ENCODE measurements at regions not wholly inside any gene's neighbourhood (a gene's known extent, or its start where the extent isn't known, plus 50 kb on each side); places are given as distances from the start of the nearest gene placed in this dataset.

DNA sequence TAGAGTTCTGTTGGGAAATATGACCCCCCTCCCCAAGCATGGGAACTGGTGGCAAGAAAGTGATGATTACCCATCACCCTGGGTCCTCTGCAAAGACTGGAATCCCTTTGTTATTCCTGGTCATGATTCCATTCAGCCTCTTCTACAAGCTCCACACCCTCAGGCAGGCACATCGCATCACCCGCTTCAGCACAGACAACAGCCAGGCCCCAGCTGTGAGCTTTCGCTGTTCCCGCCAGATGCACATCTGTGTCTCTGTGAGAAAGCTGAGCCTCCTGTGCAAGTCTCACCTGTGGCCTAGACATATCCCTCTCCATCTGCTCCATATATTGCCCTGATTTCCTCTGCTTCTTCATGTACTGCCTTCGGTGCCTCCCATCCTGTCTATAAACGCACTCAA is 368.0 kb upstream of the RAB6C start:
- no peaks in the 10 kb centered on the region for H3K27me3 ChIP-seq
- peaks cover 0 to 3% of the 10 kb centered on the region in 2 donors for H3K9me3 ChIP-seq
- intact Hi-C loops (cut with DNase I), result no loop called here
- H3K36me3 ChIP-seq, result no peaks in the 10 kb centered on the region
- DNase-seq (no peak), ATAC-seq (no peak)
- TF ChIP-seq, protein P1, sequence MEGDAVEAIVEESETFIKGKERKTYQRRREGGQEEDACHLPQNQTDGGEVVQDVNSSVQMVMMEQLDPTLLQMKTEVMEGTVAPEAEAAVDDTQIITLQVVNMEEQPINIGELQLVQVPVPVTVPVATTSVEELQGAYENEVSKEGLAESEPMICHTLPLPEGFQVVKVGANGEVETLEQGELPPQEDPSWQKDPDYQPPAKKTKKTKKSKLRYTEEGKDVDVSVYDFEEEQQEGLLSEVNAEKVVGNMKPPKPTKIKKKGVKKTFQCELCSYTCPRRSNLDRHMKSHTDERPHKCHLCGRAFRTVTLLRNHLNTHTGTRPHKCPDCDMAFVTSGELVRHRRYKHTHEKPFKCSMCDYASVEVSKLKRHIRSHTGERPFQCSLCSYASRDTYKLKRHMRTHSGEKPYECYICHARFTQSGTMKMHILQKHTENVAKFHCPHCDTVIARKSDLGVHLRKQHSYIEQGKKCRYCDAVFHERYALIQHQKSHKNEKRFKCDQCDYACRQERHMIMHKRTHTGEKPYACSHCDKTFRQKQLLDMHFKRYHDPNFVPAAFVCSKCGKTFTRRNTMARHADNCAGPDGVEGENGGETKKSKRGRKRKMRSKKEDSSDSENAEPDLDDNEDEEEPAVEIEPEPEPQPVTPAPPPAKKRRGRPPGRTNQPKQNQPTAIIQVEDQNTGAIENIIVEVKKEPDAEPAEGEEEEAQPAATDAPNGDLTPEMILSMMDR (IDR thresholded peaks at IDR 0.05), result no peak
- no peak overlapping the region for H3K27ac ChIP-seq
- no peaks in the 10 kb centered on the region for H3K4me1 ChIP-seq
- H3K4me3 ChIP-seq, result no peak overlapping the region

DNA sequence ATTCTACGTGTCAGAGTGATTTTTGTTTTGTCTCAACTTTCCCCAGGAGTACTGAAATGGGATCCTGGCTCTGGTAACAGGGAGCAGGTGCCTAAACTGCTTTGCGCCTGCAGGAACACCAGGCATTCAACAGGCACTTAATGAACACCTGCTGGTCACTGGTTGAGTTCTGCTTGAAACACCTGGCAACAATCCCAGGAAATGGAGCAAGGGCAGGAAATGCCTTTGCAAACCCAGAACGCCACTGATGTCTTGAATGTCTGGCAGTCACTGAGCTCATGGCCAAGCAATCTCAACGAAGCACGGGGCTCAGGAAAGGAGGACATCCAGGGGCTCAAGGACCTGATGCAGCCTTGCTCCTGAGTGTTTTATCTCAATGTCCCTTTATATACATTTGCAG is 360.0 kb upstream of the RAB6C start:
- Histone ChIP-seq H3K9me3 (no peaks in the 10 kb centered on the region), H3K36me3 (no peaks in the 10 kb centered on the region), H3K4me3 (no peak overlapping the region), H3K4me1 (no peaks in the 10 kb centered on the region), H3K27me3 (no peaks in the 10 kb centered on the region), H3K27ac (no peak overlapping the region)
- TF ChIP-seq, protein P1 (IDR thresholded peaks at IDR 0.05), result no peak
- DNase-seq, result peak in 1 of 4 donors; percentile 14
- no peak for ATAC-seq
- intact Hi-C loops (cut with DNase I), result no loop called here

DNA sequence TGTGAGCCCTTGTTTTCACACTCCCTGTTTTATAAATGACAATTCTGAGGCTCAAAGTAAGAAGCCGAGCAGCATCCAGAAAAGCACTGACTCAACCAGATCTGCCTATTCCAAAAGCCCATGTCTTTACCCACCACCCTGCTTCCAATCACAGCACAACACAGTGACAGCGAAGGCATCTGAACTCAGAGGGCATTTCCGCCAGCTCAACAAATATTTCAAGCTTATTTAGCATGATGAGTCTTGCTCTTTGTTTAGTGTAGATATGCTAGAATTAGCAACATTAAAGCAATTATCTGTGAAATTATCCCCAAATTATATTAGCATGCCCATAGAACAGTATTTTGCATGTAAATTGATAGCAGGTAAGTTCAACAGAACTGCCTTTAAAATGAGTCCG is 359.1 kb upstream of the RAB6C start:
- intact Hi-C loops (cut with DNase I), result no loop called here
- Histone ChIP-seq H3K27me3 (no peaks in the 10 kb centered on the region), H3K4me3 (no peak overlapping the region), H3K27ac (no peak overlapping the region), H3K4me1 (no peaks in the 10 kb centered on the region), H3K9me3 (no peaks in the 10 kb centered on the region), H3K36me3 (no peaks in the 10 kb centered on the region)
- TF ChIP-seq, protein P1 (IDR thresholded peaks at IDR 0.05), result no peak
- DNase-seq (no peak), ATAC-seq (no peak)

DNA sequence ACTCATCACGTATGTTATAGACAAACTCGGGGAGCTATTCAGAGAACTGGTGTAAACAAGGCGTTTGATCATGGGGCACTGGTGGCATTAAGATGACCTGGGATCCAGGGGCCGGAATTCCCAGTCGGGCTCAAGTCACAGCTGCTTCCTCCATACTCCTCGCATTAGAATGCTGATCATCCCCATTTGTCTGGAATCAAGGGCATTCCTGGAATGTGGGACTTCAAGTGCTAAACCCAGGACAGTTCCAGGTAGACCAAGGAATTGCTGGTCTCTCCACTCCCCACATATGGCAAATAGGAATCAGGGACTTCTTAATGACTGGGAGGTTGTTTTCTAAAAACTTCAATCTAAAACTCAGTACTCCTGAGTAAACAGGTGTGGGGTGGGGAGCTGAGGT is 355.7 kb upstream of the RAB6C start:
- no peak overlapping the region for H3K4me3 ChIP-seq
- no peaks in the 10 kb centered on the region for H3K36me3 ChIP-seq
- H3K27me3 ChIP-seq, result no peaks in the 10 kb centered on the region
- DNase-seq (no peak), ATAC-seq (no peak)
- no peaks in the 10 kb centered on the region for H3K4me1 ChIP-seq
- H3K27ac ChIP-seq, result no peak overlapping the region
- intact Hi-C loops (cut with DNase I), result no loop called here
- TF ChIP-seq, protein P1 (IDR thresholded peaks at IDR 0.05), result no peak
- peaks cover 0 to 3% of the 10 kb centered on the region in 2 donors for H3K9me3 ChIP-seq

DNA sequence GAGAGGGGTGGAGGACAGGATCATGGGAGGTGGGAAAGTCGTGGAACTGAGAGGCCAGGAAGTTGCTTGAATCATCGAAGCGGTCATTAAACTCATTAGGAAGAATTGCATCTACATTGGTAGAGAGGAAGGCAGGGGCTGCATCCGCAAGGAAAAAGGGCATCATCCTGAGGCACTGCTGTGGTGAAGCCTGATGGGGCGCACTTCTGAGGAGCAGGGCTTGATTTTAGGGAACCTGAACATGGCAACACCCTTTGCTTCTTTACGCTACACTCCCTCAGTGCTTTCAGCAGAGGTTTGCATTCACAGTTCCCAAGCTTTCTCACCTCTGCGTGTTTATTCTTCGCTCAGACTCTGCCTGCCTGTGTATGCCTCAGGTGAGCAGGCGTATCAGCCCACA is 352.0 kb upstream of the RAB6C start:
- Histone ChIP-seq H3K4me3 (no peak overlapping the region), H3K9me3 (peaks cover 0 to 3% of the 10 kb centered on the region in 2 donors), H3K27ac (no peak overlapping the region), H3K4me1 (no peaks in the 10 kb centered on the region), H3K27me3 (no peaks in the 10 kb centered on the region), H3K36me3 (no peaks in the 10 kb centered on the region)
- intact Hi-C loops (cut with DNase I), result no loop called here
- DNase-seq, result no peak
- TF ChIP-seq, protein P1 (IDR thresholded peaks at IDR 0.05), result no peak
- ATAC-seq, result no peak
